ENCODE measurements at regions not wholly inside any gene's neighbourhood (a gene's known extent, or its start where the extent isn't known, plus 50 kb on each side); places are given as distances from the start of the nearest gene placed in this dataset.

DNA sequence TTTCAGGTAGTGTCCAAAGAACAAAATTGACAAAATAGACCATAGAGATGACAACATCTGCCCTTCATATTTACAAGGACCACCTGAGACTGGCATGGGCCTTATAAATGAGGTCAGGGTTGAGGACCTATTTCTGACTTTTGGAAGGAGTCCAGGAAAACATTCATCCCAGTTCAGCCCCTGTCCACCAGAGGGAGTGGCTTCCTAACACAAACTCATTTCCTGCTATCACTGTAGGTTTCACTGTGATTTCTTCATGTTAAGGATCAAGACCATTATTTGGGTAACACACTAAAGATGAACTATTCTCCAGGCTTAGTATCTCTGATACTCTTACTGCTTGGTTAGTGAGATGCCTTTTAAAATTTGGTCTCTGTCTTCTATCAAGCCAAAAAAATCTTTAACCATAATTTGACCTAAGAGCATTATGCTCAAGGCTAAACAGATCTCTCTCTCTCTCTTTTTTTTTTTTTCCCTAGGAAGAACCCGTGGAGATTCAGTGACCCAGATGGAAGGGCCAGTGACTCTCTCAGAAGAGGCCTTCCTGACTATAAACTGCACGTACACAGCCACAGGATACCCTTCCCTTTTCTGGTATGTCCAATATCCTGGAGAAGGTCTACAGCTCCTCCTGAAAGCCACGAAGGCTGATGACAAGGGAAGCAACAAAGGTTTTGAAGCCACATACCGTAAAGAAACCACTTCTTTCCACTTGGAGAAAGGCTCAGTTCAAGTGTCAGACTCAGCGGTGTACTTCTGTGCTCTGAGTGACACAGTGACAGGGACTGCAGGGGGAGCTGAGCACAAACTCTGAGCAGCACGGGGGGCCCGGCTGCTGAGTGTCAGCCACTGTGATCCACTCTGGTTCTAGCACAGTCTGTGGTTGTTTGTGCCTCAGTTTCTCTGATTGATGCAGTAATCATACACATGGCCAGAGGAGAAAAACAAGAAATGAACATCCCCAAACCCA, 267.6 kb upstream of the OR4E1 start:
- TF ChIP-seq POLR2A (IDR thresholded peaks at IDR 0.05; ENCODE audit: low read length) (no peak), USF2 (IDR thresholded peaks at IDR 0.05) (no peak), ZNF302 (CRISPR knock-in tag; IDR thresholded peaks at IDR 0.05) (no peak), JUNB (IDR thresholded peaks at IDR 0.05) (no peak), MAFK (IDR thresholded peaks at IDR 0.05; ENCODE audit: partially characterized antibody) (no peak), MAX (IDR thresholded peaks at IDR 0.05) (no peak), CHD4 (IDR thresholded peaks at IDR 0.05; ENCODE audit: borderline replicate concordance) (no peak), RARB (CRISPR knock-in tag; IDR thresholded peaks at IDR 0.05) (no peak)
- TF ChIP-seq, protein P1, sequence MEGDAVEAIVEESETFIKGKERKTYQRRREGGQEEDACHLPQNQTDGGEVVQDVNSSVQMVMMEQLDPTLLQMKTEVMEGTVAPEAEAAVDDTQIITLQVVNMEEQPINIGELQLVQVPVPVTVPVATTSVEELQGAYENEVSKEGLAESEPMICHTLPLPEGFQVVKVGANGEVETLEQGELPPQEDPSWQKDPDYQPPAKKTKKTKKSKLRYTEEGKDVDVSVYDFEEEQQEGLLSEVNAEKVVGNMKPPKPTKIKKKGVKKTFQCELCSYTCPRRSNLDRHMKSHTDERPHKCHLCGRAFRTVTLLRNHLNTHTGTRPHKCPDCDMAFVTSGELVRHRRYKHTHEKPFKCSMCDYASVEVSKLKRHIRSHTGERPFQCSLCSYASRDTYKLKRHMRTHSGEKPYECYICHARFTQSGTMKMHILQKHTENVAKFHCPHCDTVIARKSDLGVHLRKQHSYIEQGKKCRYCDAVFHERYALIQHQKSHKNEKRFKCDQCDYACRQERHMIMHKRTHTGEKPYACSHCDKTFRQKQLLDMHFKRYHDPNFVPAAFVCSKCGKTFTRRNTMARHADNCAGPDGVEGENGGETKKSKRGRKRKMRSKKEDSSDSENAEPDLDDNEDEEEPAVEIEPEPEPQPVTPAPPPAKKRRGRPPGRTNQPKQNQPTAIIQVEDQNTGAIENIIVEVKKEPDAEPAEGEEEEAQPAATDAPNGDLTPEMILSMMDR (IDR thresholded peaks at IDR 0.05): no peak
- TF ChIP-seq, protein P2, sequence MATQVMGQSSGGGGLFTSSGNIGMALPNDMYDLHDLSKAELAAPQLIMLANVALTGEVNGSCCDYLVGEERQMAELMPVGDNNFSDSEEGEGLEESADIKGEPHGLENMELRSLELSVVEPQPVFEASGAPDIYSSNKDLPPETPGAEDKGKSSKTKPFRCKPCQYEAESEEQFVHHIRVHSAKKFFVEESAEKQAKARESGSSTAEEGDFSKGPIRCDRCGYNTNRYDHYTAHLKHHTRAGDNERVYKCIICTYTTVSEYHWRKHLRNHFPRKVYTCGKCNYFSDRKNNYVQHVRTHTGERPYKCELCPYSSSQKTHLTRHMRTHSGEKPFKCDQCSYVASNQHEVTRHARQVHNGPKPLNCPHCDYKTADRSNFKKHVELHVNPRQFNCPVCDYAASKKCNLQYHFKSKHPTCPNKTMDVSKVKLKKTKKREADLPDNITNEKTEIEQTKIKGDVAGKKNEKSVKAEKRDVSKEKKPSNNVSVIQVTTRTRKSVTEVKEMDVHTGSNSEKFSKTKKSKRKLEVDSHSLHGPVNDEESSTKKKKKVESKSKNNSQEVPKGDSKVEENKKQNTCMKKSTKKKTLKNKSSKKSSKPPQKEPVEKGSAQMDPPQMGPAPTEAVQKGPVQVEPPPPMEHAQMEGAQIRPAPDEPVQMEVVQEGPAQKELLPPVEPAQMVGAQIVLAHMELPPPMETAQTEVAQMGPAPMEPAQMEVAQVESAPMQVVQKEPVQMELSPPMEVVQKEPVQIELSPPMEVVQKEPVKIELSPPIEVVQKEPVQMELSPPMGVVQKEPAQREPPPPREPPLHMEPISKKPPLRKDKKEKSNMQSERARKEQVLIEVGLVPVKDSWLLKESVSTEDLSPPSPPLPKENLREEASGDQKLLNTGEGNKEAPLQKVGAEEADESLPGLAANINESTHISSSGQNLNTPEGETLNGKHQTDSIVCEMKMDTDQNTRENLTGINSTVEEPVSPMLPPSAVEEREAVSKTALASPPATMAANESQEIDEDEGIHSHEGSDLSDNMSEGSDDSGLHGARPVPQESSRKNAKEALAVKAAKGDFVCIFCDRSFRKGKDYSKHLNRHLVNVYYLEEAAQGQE (IDR thresholded peaks at IDR 0.05): no peak
